Astrocyte (in vitro differentiated cells and primary cell): ENCODE measurements at regions not wholly inside any gene's neighbourhood (a gene's known extent, or its start where the extent isn't known, plus 50 kb on each side); places are given as distances from the start of the nearest gene placed in this dataset.

Experiments
- CTCF ChIP-seq: IDR thresholded peaks from 2 replicates; pipeline ENCODE4 v1.5.1; 2011; ENCODE audit warnings: low read depth, mild to moderate bottlenecking, inconsistent platforms, low read length, moderate library complexity; ENCODE audit not compliant: insufficient read depth
- EZH2 ChIP-seq: IDR thresholded peaks from 2 replicates; pipeline ENCODE4 v1.6.1; 2012; ENCODE audit warnings: mild to moderate bottlenecking, low read length, inconsistent platforms; ENCODE audit not compliant: insufficient read depth

DNA sequence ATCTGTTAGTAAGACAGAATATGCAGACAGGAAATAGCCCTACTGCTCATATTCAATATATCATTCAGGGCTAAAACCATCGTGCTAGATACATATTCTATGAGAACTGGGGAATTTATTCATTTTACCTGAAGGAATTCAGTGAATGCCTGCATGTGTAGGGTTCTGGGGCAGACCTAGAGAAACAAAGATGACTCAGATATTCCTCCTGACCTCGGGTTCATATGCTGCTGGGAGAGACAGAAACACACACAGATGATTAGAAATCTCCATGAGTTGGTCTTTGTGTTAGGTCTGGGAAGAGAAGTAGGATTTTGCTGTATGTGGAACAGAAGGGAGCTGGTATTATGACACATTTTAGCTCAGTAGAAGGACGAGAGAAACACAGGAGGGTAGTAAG, 176.5 kb upstream of the ST6GALNAC5 start:
- no peak for TF ChIP-seq CTCF
- no peak for TF ChIP-seq EZH2
